PFSK-1 (cell line): ENCODE measurements at regions not wholly inside any gene's neighbourhood (a gene's known extent, or its start where the extent isn't known, plus 50 kb on each side); places are given as distances from the start of the nearest gene placed in this dataset.

Experiments used
- FOXP2 ChIP-seq: optimal IDR thresholded peaks from 2 replicates; pipeline ENCODE3; 2011; ENCODE audit warnings: borderline replicate concordance, control low read depth, inconsistent platforms; ENCODE audit not compliant: insufficient read depth; ENCODE audit errors: extremely low read length, extremely low read depth
- POLR2AphosphoS5 ChIP-seq: IDR thresholded peaks from 2 replicates; pipeline ENCODE4 v1.6.1; 2012; ENCODE audit warnings: low read depth, mild to moderate bottlenecking, control low read depth, low read length, moderate library complexity
- REST ChIP-seq, 2 experiments: IDR thresholded peaks; 2 replicates each; pipeline versions ENCODE4 v1.6.1 to v1.8.0; 2011 to 2012; ENCODE audit warnings: low read depth in 2 of 2, low read length in 2 of 2, control low read depth in 1 of 2, inconsistent platforms in 1 of 2, mild to moderate bottlenecking in 1 of 2, moderate library complexity in 1 of 2; ENCODE audit not compliant: insufficient read depth in 1 of 2
- SIN3A ChIP-seq: IDR thresholded peaks from 2 replicates; pipeline ENCODE4 v1.6.1; 2012; ENCODE audit warnings: mild to moderate bottlenecking, low read length, moderate library complexity, borderline replicate concordance; ENCODE audit not compliant: insufficient read depth
- TAF1 ChIP-seq: IDR thresholded peaks from 2 replicates; pipeline ENCODE4 v1.6.1; 2012; ENCODE audit warnings: low read length, control low read depth, borderline replicate concordance; ENCODE audit not compliant: insufficient read depth

- TF ChIP-seq POLR2AphosphoS5: no peak
- no peak for TF ChIP-seq REST (IDR thresholded peaks at IDR 0.05; ENCODE audit: insufficient read depth in 1 of 2, low read depth in 2 of 2, low read length in 2 of 2)
- no peak for TF ChIP-seq SIN3A
- TF ChIP-seq FOXP2: no peak
- TF ChIP-seq TAF1: no peak
Observed at GRCh38 chr10:10956681-10957542, 60.8 kb upstream of the CELF2 start.

DNA sequence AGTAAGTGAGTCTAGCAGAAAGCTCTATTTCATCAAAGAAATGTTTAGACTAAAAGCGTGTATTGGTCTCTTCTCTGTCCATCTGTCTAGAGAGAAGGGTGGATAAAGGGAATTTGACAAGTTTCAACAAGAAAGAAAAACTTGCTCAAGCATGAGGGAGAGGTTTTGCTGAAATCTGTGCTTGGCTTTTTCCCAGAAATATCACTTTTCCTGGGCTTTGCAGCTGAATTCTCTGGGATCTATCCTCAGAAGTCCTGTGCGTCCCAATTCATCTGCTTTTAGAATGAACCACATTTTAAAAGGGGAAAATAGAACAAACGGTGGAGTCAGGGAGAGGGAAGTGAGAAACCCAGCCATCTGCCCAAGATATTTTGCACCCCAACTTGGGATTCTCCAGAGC lies 59.6 kb upstream of the CELF2 start:
- no peak for TF ChIP-seq POLR2AphosphoS5
- TF ChIP-seq FOXP2: no peak
- TF ChIP-seq SIN3A: no peak
- no peak for TF ChIP-seq TAF1
- TF ChIP-seq REST (IDR thresholded peaks at IDR 0.05; ENCODE audit: insufficient read depth in 1 of 2, low read depth in 2 of 2, low read length in 2 of 2): no peak

DNA sequence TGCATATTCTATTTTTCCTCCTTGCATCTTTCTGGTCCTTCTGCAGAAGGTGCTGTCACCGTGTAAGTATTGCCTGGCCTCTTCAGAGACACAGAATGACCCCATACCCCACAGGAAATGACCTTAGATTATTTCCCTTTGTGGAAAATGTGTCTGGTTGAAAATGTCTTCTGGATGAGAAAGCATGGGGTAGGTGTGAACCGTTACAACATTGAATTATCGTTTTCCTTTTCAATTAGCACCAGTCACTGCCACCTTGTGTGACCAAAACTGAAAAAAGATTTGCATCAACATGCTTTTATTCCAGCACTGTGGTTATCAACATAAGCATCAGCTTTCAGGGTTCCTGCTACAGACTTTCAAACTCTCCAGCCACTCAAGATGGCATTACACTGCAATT lies 58.0 kb upstream of the CELF2 start:
- TF ChIP-seq FOXP2: no peak
- no peak for TF ChIP-seq TAF1
- no peak for TF ChIP-seq SIN3A
- no peak for TF ChIP-seq POLR2AphosphoS5
- TF ChIP-seq REST (IDR thresholded peaks at IDR 0.05; ENCODE audit: insufficient read depth in 1 of 2, low read depth in 2 of 2, low read length in 2 of 2): no peak

DNA sequence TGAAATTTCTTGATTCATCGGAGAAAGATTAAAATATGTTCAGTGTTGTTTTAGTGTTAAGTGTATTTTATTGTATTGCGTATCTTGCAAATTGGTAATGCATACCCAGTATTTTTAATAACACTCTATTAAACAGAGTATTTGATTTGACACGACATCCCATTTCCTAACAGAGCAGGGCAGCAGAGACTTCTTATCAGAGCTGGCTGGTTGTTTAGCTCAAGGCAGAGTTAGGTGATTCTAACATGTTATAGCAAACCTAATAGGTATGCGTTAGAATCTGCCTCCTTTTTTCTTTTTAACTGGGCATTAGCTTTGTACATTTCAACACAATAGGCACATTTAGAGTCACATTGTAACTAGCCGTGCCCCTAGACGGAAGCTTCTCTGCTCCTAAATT lies 57.1 kb upstream of the CELF2 start:
- TF ChIP-seq SIN3A: no peak
- no peak for TF ChIP-seq FOXP2
- TF ChIP-seq POLR2AphosphoS5: no peak
- no peak for TF ChIP-seq REST (IDR thresholded peaks at IDR 0.05; ENCODE audit: insufficient read depth in 1 of 2, low read depth in 2 of 2, low read length in 2 of 2)
- TF ChIP-seq TAF1: no peak
